HG03575 (cell line): ENCODE measurements at regions not wholly inside any gene's neighbourhood (a gene's known extent, or its start where the extent isn't known, plus 50 kb on each side); places are given as distances from the start of the nearest gene placed in this dataset.

Experiments used
- ATAC-seq: cut with Tn5 transposase; IDR thresholded peaks from one replicate; pipeline ENCODE4 v1.9.1; 2021; ENCODE audit not compliant: unreplicated experiment, insufficient number of reproducible peaks, low FRiP score; ENCODE audit errors: extremely low read depth

GRCh38 chr15:97694456-97694855, 266.0 kb upstream of the ARRDC4 start:
- ATAC-seq: no peak

DNA sequence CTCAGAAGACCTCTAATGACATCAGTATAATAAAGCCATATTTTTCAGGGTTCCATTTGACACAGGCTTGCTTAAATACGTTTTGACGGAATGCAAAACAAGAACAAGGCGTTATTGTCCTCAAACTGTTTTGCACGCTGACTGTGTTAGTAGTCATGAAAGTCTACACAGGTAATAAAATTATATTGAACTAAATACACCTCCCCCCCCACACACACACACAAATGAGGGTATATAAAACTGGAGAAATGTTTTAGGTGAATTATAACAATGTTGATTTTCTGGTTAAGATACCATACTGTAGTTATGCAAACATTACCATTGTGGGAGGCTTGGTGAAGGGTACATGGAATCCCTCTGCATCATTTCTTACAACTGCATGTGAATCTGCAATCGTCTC, 257.1 kb upstream of the ARRDC4 start:
- no peak for ATAC-seq

- ATAC-seq: no peak
Observed at GRCh38 chr15:97706059-97706458, 254.4 kb upstream of the ARRDC4 start.

- ATAC-seq: no peak
Observed at GRCh38 chr15:97708252-97708651, 252.3 kb upstream of the ARRDC4 start.

- no peak for ATAC-seq
Observed at GRCh38 chr15:97712530-97712929, 248.0 kb upstream of the ARRDC4 start.

GRCh38 chr15:97717806-97718205, 242.7 kb upstream of the ARRDC4 start:
- ATAC-seq: no peak

- ATAC-seq: no peak
Observed at GRCh38 chr15:97718509-97718908, 242.0 kb upstream of the ARRDC4 start.

DNA sequence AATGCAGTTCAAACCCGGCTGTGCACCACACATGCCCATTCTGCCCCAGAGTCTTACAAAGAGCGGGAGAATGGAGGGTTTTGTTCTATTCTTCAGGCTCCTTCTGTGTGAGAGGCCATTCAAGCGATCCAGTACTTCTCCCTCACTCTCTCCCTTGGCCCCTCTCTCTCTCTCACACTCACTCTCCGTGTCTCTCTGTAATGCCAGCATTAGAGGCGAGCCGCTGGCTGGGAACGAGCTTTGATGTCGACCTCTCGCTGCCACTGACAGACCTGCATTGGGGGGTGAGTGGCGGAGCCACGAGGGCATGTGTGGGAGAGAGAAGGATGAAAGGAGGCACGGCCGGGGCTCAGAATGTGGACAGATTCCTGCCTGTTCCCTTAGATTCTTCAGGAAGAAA, 231.7 kb upstream of the ARRDC4 start:
- ATAC-seq: no peak

DNA sequence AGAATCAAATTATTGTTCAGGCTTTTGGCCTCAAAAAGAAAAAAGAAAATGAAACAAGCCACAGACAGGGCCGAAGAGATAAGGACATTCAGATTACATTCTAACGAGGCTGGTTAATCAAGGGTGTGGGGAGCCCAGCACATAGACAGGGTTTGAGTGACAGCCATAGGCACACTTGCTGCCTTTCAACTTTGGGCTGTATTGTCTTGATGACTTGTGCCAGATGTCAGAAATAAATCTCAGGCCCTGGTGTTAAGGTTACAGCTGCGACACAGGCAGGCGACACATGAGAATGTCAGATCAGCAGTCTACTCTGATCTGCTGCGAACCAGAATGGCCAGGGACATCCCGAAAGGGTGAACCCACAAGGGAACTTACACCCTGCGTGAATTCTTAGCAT, 231.2 kb upstream of the ARRDC4 start:
- no peak for ATAC-seq

- no peak for ATAC-seq
Observed at GRCh38 chr15:97730315-97730714, 230.2 kb upstream of the ARRDC4 start.

DNA sequence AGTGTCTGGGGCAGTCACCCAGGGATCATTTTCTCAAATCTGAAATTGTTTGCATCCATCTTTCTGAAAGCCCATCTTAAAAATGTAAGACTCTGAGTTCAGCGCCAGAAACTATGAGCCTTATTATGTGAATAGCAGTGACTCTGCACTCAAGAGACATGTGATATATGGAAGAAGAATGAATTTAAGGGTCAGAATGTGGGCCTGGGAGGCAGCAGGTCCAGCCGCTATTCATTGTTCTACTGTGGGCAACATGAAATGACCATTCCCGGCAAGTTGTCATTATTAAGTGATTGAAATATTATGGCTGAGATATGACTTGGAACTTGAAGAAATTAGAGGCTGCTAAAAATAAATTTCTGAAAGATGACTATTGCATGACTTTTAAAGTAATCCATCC, 228.6 kb upstream of the ARRDC4 start:
- ATAC-seq: no peak

- no peak for ATAC-seq
Observed at GRCh38 chr15:97733373-97733772, 227.1 kb upstream of the ARRDC4 start.

GRCh38 chr15:97736748-97737147, 223.8 kb upstream of the ARRDC4 start:
- ATAC-seq: no peak

DNA sequence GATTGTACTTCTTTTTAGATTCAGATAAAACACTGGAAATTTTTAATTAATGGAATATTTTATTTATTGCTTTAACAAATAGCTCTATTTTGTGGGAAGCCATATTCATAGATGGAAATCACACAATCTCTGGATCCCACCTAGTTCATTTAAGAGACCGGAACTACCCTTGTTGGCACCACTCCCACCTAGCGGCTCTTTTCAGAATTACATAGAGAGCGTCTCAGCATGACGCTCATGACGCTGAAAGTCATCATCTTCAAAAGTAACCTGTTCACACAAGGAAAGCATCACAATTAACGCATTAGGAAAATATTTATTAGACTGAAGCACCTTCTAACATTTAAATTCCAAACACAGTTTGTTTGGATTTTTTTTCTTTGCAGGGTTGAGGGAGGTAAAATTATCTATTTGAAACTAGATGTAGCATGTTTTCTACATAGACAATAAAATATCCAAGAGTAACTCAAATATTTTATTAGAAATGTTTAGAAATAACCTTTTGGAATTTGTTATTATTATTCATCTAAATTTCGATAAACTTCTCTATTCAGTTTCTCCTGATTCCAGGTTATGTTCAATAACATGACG, 214.9 kb upstream of the ARRDC4 start:
- no peak for ATAC-seq

- no peak for ATAC-seq
Observed at GRCh38 chr15:97747342-97747741, 213.2 kb upstream of the ARRDC4 start.

DNA sequence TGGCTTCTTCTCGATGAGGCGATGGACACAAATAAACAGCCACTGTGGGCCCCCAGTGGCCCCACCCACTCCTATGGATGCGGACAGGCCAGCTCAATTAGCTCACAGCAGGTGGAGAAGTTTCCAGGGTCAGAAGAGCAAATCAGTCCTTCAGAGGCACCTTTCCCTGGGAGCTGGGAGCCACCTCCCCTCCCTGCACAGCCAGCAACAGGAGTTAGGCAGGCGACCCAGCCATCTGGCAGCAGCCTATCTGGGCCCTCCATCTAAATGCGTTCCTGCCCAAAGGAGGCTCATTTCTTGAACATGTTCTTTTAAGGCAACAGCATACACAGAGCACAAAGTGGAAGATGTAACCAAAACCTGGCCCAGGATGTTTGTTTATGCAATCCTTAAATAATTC, 211.9 kb upstream of the ARRDC4 start:
- no peak for ATAC-seq

DNA sequence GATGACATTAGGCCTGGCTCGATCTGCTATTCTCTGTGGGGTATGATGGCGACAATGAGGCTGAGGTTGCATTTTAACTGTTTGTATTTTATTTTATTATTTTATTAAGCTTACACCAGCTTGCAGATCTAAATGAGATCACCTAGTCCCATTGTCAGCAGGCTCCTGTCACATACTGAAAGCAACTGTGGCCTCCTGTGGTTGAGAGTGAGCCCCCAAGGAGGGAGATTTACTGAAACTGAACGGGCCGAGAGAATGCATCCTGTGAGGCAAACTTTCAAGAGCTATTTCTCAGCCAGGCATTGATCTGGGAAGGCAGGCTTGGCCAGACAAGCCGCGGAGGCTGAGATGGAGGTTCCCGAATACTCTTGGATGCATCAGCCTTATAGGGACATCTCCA, 210.4 kb upstream of the ARRDC4 start:
- ATAC-seq: no peak

GRCh38 chr15:97755726-97756125, 204.8 kb upstream of the ARRDC4 start:
- no peak for ATAC-seq

- no peak for ATAC-seq
Observed at GRCh38 chr15:97759363-97759762, 201.1 kb upstream of the ARRDC4 start.

DNA sequence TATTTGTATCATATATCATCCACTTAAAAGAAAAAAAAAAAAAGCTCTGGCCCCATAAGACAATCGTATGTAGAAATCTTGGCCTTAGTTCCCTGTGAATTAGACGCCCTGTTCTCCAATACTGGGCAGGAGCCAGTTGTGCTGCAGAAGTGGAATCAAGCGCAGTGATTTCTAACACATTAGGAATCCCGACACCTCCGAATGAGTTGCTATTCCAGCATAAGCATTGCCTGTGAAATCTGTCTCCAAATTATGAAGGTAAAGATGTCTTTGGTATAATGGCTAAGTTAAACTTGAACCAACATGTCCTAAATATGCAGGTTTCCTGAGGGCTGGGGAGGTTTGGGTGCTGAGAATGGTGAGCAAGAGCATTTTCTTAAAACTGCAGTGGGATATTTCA, 199.4 kb upstream of the ARRDC4 start:
- no peak for ATAC-seq

GRCh38 chr15:97783240-97783639, 177.3 kb upstream of the ARRDC4 start:
- ATAC-seq: no peak

DNA sequence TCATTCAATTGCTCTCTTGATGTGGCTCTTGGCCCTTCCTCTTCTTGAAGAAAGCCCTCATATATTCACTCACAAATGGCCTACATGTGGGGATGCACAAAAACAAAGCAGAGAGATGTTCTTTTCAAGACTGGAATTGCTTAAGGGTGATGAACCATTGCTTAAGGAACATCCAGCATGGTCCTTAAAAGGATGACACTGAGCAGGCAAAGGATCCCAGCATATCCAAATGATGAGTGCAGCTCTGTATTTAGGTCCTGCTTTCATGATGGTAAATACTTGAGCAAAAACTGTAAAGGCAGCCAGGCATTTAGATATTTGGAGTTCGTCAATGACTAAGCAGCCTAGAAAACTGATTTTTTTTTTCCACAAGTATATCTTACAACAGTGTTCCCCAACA, 173.8 kb upstream of the ARRDC4 start:
- no peak for ATAC-seq
